ENCODE measurements at regions not wholly inside any gene's neighbourhood (a gene's known extent, or its start where the extent isn't known, plus 50 kb on each side); places are given as distances from the start of the nearest gene placed in this dataset.

- TF ChIP-seq, protein P1, sequence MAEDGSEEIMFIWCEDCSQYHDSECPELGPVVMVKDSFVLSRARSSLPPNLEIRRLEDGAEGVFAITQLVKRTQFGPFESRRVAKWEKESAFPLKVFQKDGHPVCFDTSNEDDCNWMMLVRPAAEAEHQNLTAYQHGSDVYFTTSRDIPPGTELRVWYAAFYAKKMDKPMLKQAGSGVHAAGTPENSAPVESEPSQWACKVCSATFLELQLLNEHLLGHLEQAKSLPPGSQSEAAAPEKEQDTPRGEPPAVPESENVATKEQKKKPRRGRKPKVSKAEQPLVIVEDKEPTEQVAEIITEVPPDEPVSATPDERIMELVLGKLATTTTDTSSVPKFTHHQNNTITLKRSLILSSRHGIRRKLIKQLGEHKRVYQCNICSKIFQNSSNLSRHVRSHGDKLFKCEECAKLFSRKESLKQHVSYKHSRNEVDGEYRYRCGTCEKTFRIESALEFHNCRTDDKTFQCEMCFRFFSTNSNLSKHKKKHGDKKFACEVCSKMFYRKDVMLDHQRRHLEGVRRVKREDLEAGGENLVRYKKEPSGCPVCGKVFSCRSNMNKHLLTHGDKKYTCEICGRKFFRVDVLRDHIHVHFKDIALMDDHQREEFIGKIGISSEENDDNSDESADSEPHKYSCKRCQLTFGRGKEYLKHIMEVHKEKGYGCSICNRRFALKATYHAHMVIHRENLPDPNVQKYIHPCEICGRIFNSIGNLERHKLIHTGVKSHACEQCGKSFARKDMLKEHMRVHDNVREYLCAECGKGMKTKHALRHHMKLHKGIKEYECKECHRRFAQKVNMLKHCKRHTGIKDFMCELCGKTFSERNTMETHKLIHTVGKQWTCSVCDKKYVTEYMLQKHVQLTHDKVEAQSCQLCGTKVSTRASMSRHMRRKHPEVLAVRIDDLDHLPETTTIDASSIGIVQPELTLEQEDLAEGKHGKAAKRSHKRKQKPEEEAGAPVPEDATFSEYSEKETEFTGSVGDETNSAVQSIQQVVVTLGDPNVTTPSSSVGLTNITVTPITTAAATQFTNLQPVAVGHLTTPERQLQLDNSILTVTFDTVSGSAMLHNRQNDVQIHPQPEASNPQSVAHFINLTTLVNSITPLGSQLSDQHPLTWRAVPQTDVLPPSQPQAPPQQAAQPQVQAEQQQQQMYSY (CRISPR knock-in tag; IDR thresholded peaks at IDR 0.05) = peak; percentile 36; the same call in 1 of the 2 replicates
These were observed 69.7 kb upstream of the LINGO1 start (continued) for GRCh38 chr15:77702211-77702957.

GRCh38 chr15:77698481-77698880 lies 65.8 kb upstream of the LINGO1 start:
- Histone ChIP-seq H3K4me3 (replicated peaks in 1 of 3; ENCODE audit: insufficient read depth in 1 of 3, low read depth in 2 of 3, low read length in 3 of 3) (no peak overlapping the region), H3K4me2 (ENCODE audit: low read depth, low read length) (no peak overlapping the region), H3K4me1 (ENCODE audit: insufficient read depth, low read length) (no peaks in the 10 kb centered on the region), H3K27me3 (ENCODE audit: control insufficient read depth in 1 of 2, insufficient read depth in 2 of 2, low read length in 2 of 2) (peaks cover 2 to 19% of the 10 kb centered on the region in 2 experiments; a peak in 2 of 5 replicates), H3K36me3 (replicated peaks in 1 of 2; ENCODE audit: control insufficient read depth in 1 of 2, insufficient read depth in 2 of 2, low read length in 2 of 2) (no peaks in the 10 kb centered on the region), H3K27ac (ENCODE audit: extremely low read length, insufficient read depth, low read length) (no peak overlapping the region), H3K79me2 (ENCODE audit: insufficient read depth, low read length) (no peaks in the 10 kb centered on the region), H3K9ac (ENCODE audit: insufficient read depth, low read depth, low read length) (no peak overlapping the region), H4K20me1 (ENCODE audit: insufficient read depth, low read length) (no peaks in the 10 kb centered on the region), H3K9me3 (ENCODE audit: low read length) (no peaks in the 10 kb centered on the region), H2AFZ (ENCODE audit: low read length) (no peak overlapping the region)
- in situ Hi-C loops (cut with HindIII; ENCODE audit: extremely low pct_ligation_motif_present, low pct_unique_long_range_greater_than_20kb) = no loop called here
- DNase-seq (ENCODE audit: low spot score) (no peak), FAIRE-seq (no peak), ATAC-seq (no peak)
- TF ChIP-seq ZNF354B (CRISPR knock-in tag; IDR thresholded peaks at IDR 0.05) (no peak), BRF2 (CRISPR knock-in tag; IDR thresholded peaks at IDR 0.05) (no peak), HBP1 (CRISPR knock-in tag; IDR thresholded peaks at IDR 0.05; ENCODE audit: low read depth) (no peak), PHF5A (CRISPR knock-in tag; IDR thresholded peaks at IDR 0.05; ENCODE audit: low read depth, unreplicated experiment) (no peak)
- BruUV-seq (replicated peaks) = no TSS peak
- WGBS (ENCODE audit: low lambda C conversion rate) = 34% methylated on average over 7 of the region's 10 CpGs
- POLR2A ChIA-PET = no interaction called here
- CTCF ChIA-PET (ENCODE audit: low intra/inter-chr PET ratio, low total read pairs) = no interaction called here
- intact Hi-C loops (cut with micrococcal nuclease; ENCODE audit: unreplicated experiment) = no loop called here
